HG02763 (cell line): ENCODE measurements at regions not wholly inside any gene's neighbourhood (a gene's known extent, or its start where the extent isn't known, plus 50 kb on each side); places are given as distances from the start of the nearest gene placed in this dataset.

Experiments used
- ATAC-seq: cut with Tn5 transposase; IDR thresholded peaks from one replicate; pipeline ENCODE4 v1.9.1; 2021; ENCODE audit warnings: mild to moderate bottlenecking, moderate library complexity; ENCODE audit not compliant: unreplicated experiment

- ATAC-seq, result no peak
Measured at GRCh38 chr17:79214940-79215604, 140.4 kb downstream of the ENGASE start.

- no peak for ATAC-seq
Measured at GRCh38 chr17:79214459-79214858, 139.8 kb downstream of the ENGASE start.

GRCh38 chr17:79213305-79213704 is 138.7 kb downstream of the ENGASE start:
- ATAC-seq, result no peak

GRCh38 chr17:79212149-79213087 is 137.8 kb downstream of the ENGASE start:
- no peak for ATAC-seq

- ATAC-seq, result no peak
Measured at GRCh38 chr17:79211061-79211770, 136.6 kb downstream of the ENGASE start.

- ATAC-seq, result no peak
Measured at GRCh38 chr17:79210638-79211037, 136.0 kb downstream of the ENGASE start.

- no peak for ATAC-seq
Measured at GRCh38 chr17:79207960-79208359, 133.3 kb downstream of the ENGASE start.

- ATAC-seq, result no peak
Measured at GRCh38 chr17:79205688-79206205, 131.1 kb downstream of the ENGASE start.

GRCh38 chr17:79204261-79204660 is 129.6 kb downstream of the ENGASE start:
- ATAC-seq, result no peak

- ATAC-seq, result no peak
Measured at GRCh38 chr17:79203657-79204056, 129.0 kb downstream of the ENGASE start.

GRCh38 chr17:79203016-79203415 is 128.4 kb downstream of the ENGASE start:
- ATAC-seq, result no peak

GRCh38 chr17:79202480-79202879 is 127.9 kb downstream of the ENGASE start:
- no peak for ATAC-seq

GRCh38 chr17:79201536-79202227 is 127.1 kb downstream of the ENGASE start:
- no peak for ATAC-seq

- no peak for ATAC-seq
Measured at GRCh38 chr17:79201119-79201518, 126.5 kb downstream of the ENGASE start.

- no peak for ATAC-seq
Measured at GRCh38 chr17:79196913-79197312, 122.3 kb downstream of the ENGASE start.

GRCh38 chr17:79192503-79193351 is 118.1 kb downstream of the ENGASE start:
- ATAC-seq, result no peak

GRCh38 chr17:79191270-79191934 is 116.8 kb downstream of the ENGASE start:
- ATAC-seq, result no peak

- no peak for ATAC-seq
Measured at GRCh38 chr17:79189305-79189704, 114.7 kb downstream of the ENGASE start.

- no peak for ATAC-seq
Measured at GRCh38 chr17:79188685-79189084, 114.1 kb downstream of the ENGASE start.
